ENCODE measurements at regions not wholly inside any gene's neighbourhood (a gene's known extent, or its start where the extent isn't known, plus 50 kb on each side); places are given as distances from the start of the nearest gene placed in this dataset.

DNA sequence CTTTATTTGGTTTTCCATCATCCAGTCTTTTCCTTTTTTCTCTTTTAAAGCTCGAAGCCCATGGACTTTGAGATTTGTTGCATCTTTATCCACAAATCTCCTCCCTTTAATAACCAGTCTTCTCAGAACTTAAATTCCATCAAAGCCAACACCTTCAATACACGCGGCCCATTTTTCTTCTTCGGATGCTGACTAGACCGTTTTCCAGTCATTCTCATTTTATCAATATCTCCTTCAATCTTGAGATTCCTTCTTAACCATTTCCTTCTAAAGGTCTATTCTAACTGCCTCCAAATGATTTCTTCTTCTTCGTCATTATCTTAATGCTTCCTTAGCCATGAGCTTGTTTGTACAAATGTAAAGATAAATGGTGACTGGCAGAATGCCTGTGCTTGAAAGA, 173.5 kb downstream of the BAMBI start:
- no peak overlapping the region for H3K4me3 ChIP-seq (ENCODE audit: control insufficient read depth, low read depth, low read length)
- no peak for DNase-seq (ENCODE audit: low read depth)
- TF ChIP-seq, protein P1, sequence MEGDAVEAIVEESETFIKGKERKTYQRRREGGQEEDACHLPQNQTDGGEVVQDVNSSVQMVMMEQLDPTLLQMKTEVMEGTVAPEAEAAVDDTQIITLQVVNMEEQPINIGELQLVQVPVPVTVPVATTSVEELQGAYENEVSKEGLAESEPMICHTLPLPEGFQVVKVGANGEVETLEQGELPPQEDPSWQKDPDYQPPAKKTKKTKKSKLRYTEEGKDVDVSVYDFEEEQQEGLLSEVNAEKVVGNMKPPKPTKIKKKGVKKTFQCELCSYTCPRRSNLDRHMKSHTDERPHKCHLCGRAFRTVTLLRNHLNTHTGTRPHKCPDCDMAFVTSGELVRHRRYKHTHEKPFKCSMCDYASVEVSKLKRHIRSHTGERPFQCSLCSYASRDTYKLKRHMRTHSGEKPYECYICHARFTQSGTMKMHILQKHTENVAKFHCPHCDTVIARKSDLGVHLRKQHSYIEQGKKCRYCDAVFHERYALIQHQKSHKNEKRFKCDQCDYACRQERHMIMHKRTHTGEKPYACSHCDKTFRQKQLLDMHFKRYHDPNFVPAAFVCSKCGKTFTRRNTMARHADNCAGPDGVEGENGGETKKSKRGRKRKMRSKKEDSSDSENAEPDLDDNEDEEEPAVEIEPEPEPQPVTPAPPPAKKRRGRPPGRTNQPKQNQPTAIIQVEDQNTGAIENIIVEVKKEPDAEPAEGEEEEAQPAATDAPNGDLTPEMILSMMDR (conservative IDR thresholded peaks at IDR 0.05; ENCODE audit: control insufficient read depth, insufficient read depth, low read depth, low read length) = no peak

DNA sequence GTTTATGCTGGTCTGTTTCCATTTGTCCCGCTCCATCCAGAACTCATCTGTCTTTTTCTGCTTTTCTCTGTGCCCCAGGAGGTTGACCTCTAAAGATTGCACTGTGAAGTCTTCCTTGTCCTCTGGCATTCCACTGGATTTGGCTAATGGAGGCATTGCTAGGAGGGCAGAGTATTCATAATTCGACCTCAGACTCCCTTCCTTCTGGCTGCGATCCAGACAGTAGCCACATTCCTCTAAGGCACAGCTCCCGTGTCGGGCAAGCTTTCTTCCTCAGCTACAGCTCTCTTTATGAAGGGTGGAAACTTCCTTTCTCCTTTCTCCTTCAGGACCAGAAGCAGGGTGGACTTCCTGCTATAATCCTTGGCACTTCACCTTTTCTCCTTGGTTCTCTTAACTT, 175.9 kb downstream of the BAMBI start:
- H3K4me3 ChIP-seq (ENCODE audit: control insufficient read depth, low read depth, low read length) = no peak overlapping the region
- TF ChIP-seq, protein P1 (conservative IDR thresholded peaks at IDR 0.05; ENCODE audit: control insufficient read depth, insufficient read depth, low read depth, low read length) = no peak
- no peak for DNase-seq (ENCODE audit: low read depth)

DNA sequence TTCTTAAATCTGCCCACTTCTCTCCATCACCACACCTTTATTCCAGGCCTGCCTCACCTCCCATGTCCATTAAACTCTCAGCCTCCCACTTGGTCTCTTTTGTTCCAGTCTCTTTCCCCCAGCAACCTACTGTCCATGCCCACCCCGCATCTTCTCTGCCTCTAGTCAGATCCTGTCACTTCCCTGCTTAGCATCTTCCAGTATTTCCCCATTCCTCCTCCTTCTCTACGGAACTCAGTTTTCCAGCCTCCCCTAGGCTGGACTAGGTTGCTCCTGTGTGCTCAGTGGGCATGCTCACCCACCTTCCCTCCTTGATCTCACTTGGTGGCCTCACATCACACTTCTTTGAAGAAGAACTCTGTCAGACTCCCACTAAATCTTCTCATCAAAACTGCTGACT, 179.8 kb downstream of the BAMBI start:
- DNase-seq (ENCODE audit: low read depth) = no peak
- TF ChIP-seq, protein P1 (conservative IDR thresholded peaks at IDR 0.05; ENCODE audit: control insufficient read depth, insufficient read depth, low read depth, low read length) = no peak
- no peak overlapping the region for H3K4me3 ChIP-seq (ENCODE audit: control insufficient read depth, low read depth, low read length)

DNA sequence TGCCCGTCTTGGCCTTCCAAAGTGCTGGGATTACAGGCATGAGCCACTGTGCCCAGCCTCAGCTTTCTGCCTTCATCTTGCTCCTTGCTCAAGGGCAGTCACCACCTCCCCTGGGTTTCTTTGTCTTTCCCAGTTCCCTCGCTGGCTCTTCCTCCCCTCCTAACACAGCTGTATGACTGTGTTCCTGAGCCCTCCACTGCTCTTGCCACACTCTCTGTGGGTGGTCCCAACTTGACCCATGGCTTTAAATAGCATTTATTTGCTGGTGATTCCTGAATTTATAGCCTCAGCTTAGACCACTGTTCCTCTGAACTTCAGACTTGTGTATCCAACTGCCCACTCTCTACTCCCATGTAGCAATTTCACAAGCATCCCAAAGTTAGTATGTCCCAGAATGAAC, 181.3 kb downstream of the BAMBI start:
- no peak for DNase-seq (ENCODE audit: low read depth)
- TF ChIP-seq, protein P1 (conservative IDR thresholded peaks at IDR 0.05; ENCODE audit: control insufficient read depth, insufficient read depth, low read depth, low read length) = no peak

DNA sequence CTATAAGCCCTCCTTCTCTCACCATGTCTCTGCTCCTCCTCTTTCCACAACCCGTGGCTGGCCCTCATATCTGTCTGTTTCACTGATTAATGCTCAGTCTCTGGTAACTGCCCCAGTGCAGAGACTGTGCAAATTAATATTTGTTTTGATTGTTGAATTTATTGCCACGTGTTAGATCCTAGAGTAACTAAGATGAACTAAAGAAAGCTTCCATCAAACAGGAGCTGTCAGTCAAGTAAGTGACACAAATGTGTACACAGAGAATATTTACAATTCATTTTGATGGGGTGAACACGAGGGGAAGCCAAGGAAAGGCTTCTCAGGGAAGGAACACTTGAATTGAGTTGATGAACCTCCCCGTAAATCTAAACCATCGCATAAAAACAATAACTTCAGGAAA, 182.5 kb downstream of the BAMBI start:
- TF ChIP-seq, protein P1 (conservative IDR thresholded peaks at IDR 0.05; ENCODE audit: control insufficient read depth, insufficient read depth, low read depth, low read length) = no peak
- H3K4me3 ChIP-seq (ENCODE audit: control insufficient read depth, low read depth, low read length) = no peak overlapping the region
- DNase-seq (ENCODE audit: low read depth) = no peak

More for the DNA sequence above, 181.3 kb downstream of the BAMBI start:
- no peak overlapping the region for H3K4me3 ChIP-seq (ENCODE audit: control insufficient read depth, low read depth, low read length)

DNA sequence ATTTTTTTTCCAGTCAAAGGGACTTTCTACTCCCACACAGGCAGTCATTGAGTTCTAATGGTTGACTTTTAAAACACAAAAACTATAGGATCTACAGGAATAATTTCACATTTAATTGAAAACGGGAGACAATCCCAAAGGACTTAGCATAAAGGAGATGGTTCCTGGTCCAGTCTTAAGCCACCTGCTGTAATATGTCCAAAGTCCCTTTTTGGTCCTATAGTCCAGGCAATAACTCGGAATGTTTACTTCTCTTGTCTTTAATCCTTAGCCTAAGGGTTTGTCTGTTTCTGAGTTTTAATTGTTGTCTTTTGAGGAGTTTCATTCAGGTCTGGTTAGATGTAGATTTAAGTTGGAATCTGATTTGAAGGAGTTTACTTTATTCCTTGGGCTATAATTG, 184.9 kb downstream of the BAMBI start:
- H3K4me3 ChIP-seq (ENCODE audit: control insufficient read depth, low read depth, low read length) = no peak overlapping the region
- no peak for DNase-seq (ENCODE audit: low read depth)
- TF ChIP-seq, protein P1 (conservative IDR thresholded peaks at IDR 0.05; ENCODE audit: control insufficient read depth, insufficient read depth, low read depth, low read length) = no peak

DNA sequence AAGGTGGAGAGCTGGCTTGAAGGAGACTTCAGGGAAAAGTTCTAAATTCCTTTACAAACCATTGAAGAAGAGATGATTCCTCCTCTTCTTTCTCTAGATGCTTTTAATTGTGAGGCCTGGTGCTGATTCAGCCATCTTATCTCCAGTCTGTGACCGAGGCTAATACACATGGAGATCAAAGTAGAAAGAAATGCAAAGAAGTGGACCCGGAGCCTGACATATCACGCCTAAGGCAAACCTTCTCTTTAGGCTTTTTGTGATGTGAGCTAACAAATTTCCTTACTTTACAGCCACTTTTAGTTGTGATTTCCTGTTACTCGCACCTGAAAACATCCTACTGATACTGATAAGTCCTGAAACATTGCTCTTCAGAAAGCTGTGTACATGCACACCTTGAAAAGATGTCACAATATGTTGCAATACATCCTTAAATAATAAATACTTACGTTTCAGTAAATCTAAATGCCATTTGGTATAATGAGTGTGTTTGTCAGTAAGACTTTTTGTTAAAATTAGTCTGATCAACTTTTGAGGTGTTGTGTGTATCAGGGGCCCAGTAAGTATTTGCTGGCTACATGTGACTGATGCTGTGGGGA, 192.4 kb downstream of the BAMBI start:
- no peak overlapping the region for H3K4me3 ChIP-seq (ENCODE audit: control insufficient read depth, low read depth, low read length)
- TF ChIP-seq, protein P1 (conservative IDR thresholded peaks at IDR 0.05; ENCODE audit: control insufficient read depth, insufficient read depth, low read depth, low read length) = no peak
- DNase-seq (ENCODE audit: low read depth) = no peak

Data from fibroblast of mammary gland (primary cell).